Keratinocyte (primary cell): ENCODE measurements at regions not wholly inside any gene's neighbourhood (a gene's known extent, or its start where the extent isn't known, plus 50 kb on each side); places are given as distances from the start of the nearest gene placed in this dataset.

Experiments used
- DNase-seq: peaks from one replicate; pipeline ENCODE4 v3.0.0-alpha.2; 2011; ENCODE audit warnings: low read depth, missing footprints, low spot score
- FAIRE-seq: peaks from 2 replicates; lab custom pipeline; 2011; peaks lifted over from hg19 to GRCh38; lab: Jason Lieb, UNC
- H2AFZ ChIP-seq: 2 replicates; pipeline ENCODE4 v1.6.0; 2012; ENCODE audit warnings: low read length, control low read depth, inconsistent platforms; ENCODE audit not compliant: control insufficient read depth
- H3K27ac ChIP-seq: 2 replicates; pipeline ENCODE4 v1.5.1; 2011; ENCODE audit warnings: low read length; ENCODE audit not compliant: control insufficient read depth, insufficient read depth
- H3K27me3 ChIP-seq: 3 replicates; pipeline ENCODE4 v1.6.0; 2011; ENCODE audit warnings: low read length; ENCODE audit not compliant: control insufficient read depth, insufficient read depth; ENCODE audit errors: extremely low read depth
- H3K36me3 ChIP-seq, 2 experiments: 2 replicates in 1 of 2; 3 replicates in 1 of 2; pipeline ENCODE4 v1.5.1; 2011; ENCODE audit warnings: low read length in 2 of 2, mild to moderate bottlenecking in 1 of 2; ENCODE audit not compliant: control insufficient read depth in 2 of 2, insufficient read depth in 2 of 2; ENCODE audit errors: extremely low read depth in 1 of 2
- H3K4me1 ChIP-seq: 3 replicates; pipeline ENCODE4 v1.5.1; 2011; ENCODE audit warnings: low read length; ENCODE audit not compliant: control insufficient read depth, insufficient read depth; ENCODE audit errors: extremely low read depth
- H3K4me2 ChIP-seq: 3 replicates; pipeline ENCODE4 v1.6.0; 2011; ENCODE audit warnings: low read depth, low read length; ENCODE audit not compliant: control insufficient read depth, insufficient read depth; ENCODE audit errors: extremely low read depth
- H3K4me3 ChIP-seq, 3 experiments: fragments of 200-600 bp in 1 of 3; sonication (generic) in 1 of 3; 2 replicates in 2 of 3; 3 replicates in 1 of 3; pipeline ENCODE4 v1.5.1; 2011 to 2016; ENCODE audit warnings: low read length in 3 of 3, mild to moderate bottlenecking in 3 of 3, control low read depth in 2 of 3, inconsistent platforms in 1 of 3, low read depth in 1 of 3, mixed read lengths in 1 of 3, mixed run types in 1 of 3, moderate library complexity in 1 of 3; ENCODE audit not compliant: control insufficient read depth in 2 of 3, insufficient read depth in 2 of 3; ENCODE audit errors: extremely low read depth in 1 of 3
- H3K79me2 ChIP-seq: 2 replicates; pipeline ENCODE4 v1.6.0; 2012; ENCODE audit warnings: low read length; ENCODE audit not compliant: control insufficient read depth, insufficient read depth
- H3K9ac ChIP-seq: 3 replicates; pipeline ENCODE4 v1.6.0; 2011; ENCODE audit warnings: low read length; ENCODE audit not compliant: control insufficient read depth, insufficient read depth; ENCODE audit errors: extremely low read depth
- H3K9me1 ChIP-seq: 3 replicates; pipeline ENCODE4 v1.6.0; 2011; ENCODE audit warnings: low read length; ENCODE audit not compliant: control insufficient read depth, insufficient read depth; ENCODE audit errors: extremely low read depth
- H3K9me3 ChIP-seq: 2 replicates; pipeline ENCODE4 v1.5.1; 2012; ENCODE audit warnings: low read depth, low read length; ENCODE audit not compliant: control insufficient read depth
- H4K20me1 ChIP-seq: 3 replicates; pipeline ENCODE4 v1.6.0; 2011; ENCODE audit warnings: low read length; ENCODE audit not compliant: control insufficient read depth, insufficient read depth; ENCODE audit errors: extremely low read depth
- CTCF ChIP-seq, 3 experiments: IDR thresholded peaks in 1 of 3; conservative IDR thresholded peaks in 1 of 3; optimal IDR thresholded peaks in 1 of 3; 2 replicates in 2 of 3; 3 replicates in 1 of 3; pipeline versions ENCODE3 to v1.5.1; 2011; ENCODE audit warnings: low read length in 3 of 3, mild to moderate bottlenecking in 3 of 3, moderate library complexity in 2 of 3, control low read depth in 1 of 3, inconsistent platforms in 1 of 3; ENCODE audit not compliant: insufficient read depth in 2 of 3; ENCODE audit errors: extremely low read depth in 1 of 3
- EZH2 ChIP-seq: IDR thresholded peaks from one replicate; pipeline ENCODE4 v1.6.1; 2012; ENCODE audit warnings: inconsistent platforms, mild to moderate bottlenecking, low read length, moderate library complexity
- dilution Hi-C: fragments of 300-500 bp; cut with MboI; formaldehyde crosslinking; loops from one replicate; pipeline ENCODE4 v1.7.0; 2020; ENCODE audit warnings: low sequenced_read_pairs; ENCODE audit not compliant: extremely low pct_ligation_motif_present

- H3K4me3 ChIP-seq = no peak overlapping the region
- no peak overlapping the region for H3K27ac ChIP-seq
- peaks cover 2% of the 10 kb centered on the region for H3K4me1 ChIP-seq
- H2AFZ ChIP-seq = no peak overlapping the region
- H4K20me1 ChIP-seq = no peaks in the 10 kb centered on the region
- no peak for FAIRE-seq
- H3K79me2 ChIP-seq = no peaks in the 10 kb centered on the region
- no peaks in the 10 kb centered on the region for H3K36me3 ChIP-seq
- H3K4me2 ChIP-seq = no peak overlapping the region
- TF ChIP-seq CTCF (optimal IDR thresholded peaks at IDR 0.05 in 1 of 3, IDR thresholded peaks at IDR 0.05 in 1 of 3, conservative IDR thresholded peaks at IDR 0.05 in 1 of 3; ENCODE audit: extremely low read depth in 1 of 3, insufficient read depth in 2 of 3, low read length in 3 of 3) (no peak), EZH2 (no peak)
- no peaks in the 10 kb centered on the region for H3K9me1 ChIP-seq
- DNase-seq = no peak
- H3K9ac ChIP-seq = no peak overlapping the region
- no peaks in the 10 kb centered on the region for H3K27me3 ChIP-seq
- no peaks in the 10 kb centered on the region for H3K9me3 ChIP-seq
- dilution Hi-C loops = no loop called here
These were observed 1430.8 kb downstream of the REEP3 start for GRCh38 chr10:64952042-64952441.

GRCh38 chr10:64956441-64956840 lies 1435.2 kb downstream of the REEP3 start:
- Histone ChIP-seq H3K9me1 (no peaks in the 10 kb centered on the region), H3K27me3 (no peaks in the 10 kb centered on the region), H3K4me1 (peaks cover 2% of the 10 kb centered on the region), H3K9me3 (no peaks in the 10 kb centered on the region), H3K9ac (no peak overlapping the region), H3K36me3 (no peaks in the 10 kb centered on the region), H2AFZ (no peak overlapping the region), H4K20me1 (no peaks in the 10 kb centered on the region), H3K27ac (no peak overlapping the region), H3K4me2 (no peak overlapping the region), H3K79me2 (no peaks in the 10 kb centered on the region), H3K4me3 (no peak overlapping the region)
- FAIRE-seq (no peak), DNase-seq (no peak)
- TF ChIP-seq EZH2 = no peak
- TF ChIP-seq CTCF (optimal IDR thresholded peaks at IDR 0.05 in 1 of 3, IDR thresholded peaks at IDR 0.05 in 1 of 3, conservative IDR thresholded peaks at IDR 0.05 in 1 of 3; ENCODE audit: extremely low read depth in 1 of 3, insufficient read depth in 2 of 3, low read length in 3 of 3) = no peak
- dilution Hi-C loops = no loop called here
